IPS-18a (cell line): ENCODE measurements at regions not wholly inside any gene's neighbourhood (a gene's known extent, or its start where the extent isn't known, plus 50 kb on each side); places are given as distances from the start of the nearest gene placed in this dataset.

Source experiments
- H3K27ac ChIP-seq: one replicate; pipeline ENCODE4 v1.5.1; 2013; ENCODE audit warnings: low read length
- H3K27me3 ChIP-seq: one replicate; pipeline ENCODE4 v1.6.1; 2013; ENCODE audit warnings: mild to moderate bottlenecking, low read length; ENCODE audit not compliant: control insufficient read depth, insufficient read depth
- H3K36me3 ChIP-seq: one replicate; pipeline ENCODE4 v1.6.1; 2013; ENCODE audit warnings: low read depth, low read length; ENCODE audit not compliant: control insufficient read depth
- H3K4me1 ChIP-seq: one replicate; pipeline ENCODE4 v1.6.1; 2013; ENCODE audit warnings: low read depth, low read length; ENCODE audit not compliant: control insufficient read depth
- H3K4me3 ChIP-seq: one replicate; pipeline ENCODE4 v1.5.1; 2013; ENCODE audit warnings: low read length
- H3K9ac ChIP-seq: one replicate; pipeline ENCODE4 v1.6.1; 2013; ENCODE audit warnings: mild to moderate bottlenecking, low read length, moderate library complexity
- H3K9me3 ChIP-seq: one replicate; pipeline ENCODE4 v1.6.1; 2013; ENCODE audit warnings: low read depth, low read length; ENCODE audit not compliant: control insufficient read depth

DNA sequence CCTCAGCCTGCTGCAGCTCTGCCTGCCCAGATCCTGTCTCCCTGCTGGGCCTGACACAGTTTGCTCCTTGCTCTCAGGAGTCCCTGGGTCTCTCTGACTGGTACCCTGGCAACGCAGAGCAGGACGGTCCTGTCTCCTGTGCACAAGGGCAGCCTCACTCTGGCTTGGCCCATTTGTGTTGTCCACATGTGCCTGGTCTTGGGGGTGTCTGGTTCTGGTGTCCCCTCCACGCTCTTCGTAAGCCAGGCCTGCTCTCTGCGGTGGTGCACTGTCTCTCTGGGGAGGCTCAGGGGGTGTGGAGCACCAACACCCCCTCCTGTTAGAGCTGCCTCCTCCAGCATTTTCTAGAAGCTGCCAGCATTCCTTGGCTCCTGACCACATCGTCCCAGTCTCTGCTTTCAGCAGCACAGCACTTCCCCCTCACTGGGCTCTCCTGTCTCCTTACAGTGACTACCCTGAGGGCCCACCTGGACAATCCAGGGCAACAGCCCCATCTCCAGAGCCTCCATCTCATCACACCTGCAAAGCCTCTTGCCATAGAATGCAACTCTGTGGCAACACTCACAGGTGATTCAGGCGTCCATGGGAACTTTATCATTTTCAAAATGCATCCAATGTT lies 235.6 kb upstream of the HS6ST1 start:
- no peaks in the 10 kb centered on the region for H3K36me3 ChIP-seq
- H3K27me3 ChIP-seq = no peaks in the 10 kb centered on the region
- no peak overlapping the region for H3K9ac ChIP-seq
- H3K4me1 ChIP-seq = peaks cover 5% of the 10 kb centered on the region
- no peak overlapping the region for H3K4me3 ChIP-seq
- no peaks in the 10 kb centered on the region for H3K9me3 ChIP-seq
- no peak overlapping the region for H3K27ac ChIP-seq

DNA sequence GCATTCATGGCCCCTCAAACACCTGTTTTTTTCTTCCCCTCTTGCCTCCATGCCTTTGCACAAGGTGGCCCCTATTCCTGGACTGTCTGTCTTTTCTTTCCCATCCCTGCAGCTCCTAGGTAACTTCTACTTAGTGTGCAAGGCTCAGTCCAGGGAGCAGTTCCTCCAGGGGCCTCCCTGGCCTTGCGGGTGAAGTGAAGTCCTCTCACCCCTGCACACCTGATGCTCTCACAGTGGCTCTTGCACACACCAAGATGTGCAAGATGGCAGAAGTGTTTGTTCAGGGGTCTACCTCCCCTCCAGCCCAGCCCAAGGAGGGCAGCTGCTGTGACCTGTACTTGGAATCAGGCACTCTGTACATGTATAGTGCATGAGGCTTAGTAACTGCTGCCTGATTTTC lies 236.8 kb upstream of the HS6ST1 start:
- Histone ChIP-seq H3K27ac (no peak overlapping the region), H3K36me3 (no peaks in the 10 kb centered on the region), H3K9me3 (no peaks in the 10 kb centered on the region), H3K4me1 (no peaks in the 10 kb centered on the region), H3K9ac (no peak overlapping the region), H3K27me3 (no peaks in the 10 kb centered on the region), H3K4me3 (no peak overlapping the region)

DNA sequence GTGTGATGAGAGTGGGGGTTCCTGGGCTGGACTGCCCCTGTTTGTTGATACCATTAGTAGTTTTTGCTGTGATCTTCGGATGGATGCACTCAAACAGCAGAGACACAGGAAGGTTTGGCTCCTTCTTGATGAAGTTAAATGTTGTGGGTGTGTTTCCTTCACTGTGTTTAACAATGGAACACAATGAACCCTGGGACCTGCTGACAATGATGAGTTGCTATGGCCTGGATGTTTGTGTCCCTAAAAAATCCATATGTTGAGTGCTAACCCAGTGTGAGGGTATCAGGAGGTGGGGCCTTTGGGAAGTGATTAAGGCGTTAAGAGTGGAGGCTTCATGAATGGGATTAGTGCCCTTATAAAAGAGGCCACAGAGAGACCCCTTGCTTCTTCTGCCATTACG lies 237.4 kb upstream of the HS6ST1 start:
- Histone ChIP-seq H3K27ac (no peak overlapping the region), H3K4me1 (no peaks in the 10 kb centered on the region), H3K9ac (no peak overlapping the region), H3K9me3 (no peaks in the 10 kb centered on the region), H3K36me3 (no peaks in the 10 kb centered on the region), H3K27me3 (no peaks in the 10 kb centered on the region), H3K4me3 (no peak overlapping the region)

DNA sequence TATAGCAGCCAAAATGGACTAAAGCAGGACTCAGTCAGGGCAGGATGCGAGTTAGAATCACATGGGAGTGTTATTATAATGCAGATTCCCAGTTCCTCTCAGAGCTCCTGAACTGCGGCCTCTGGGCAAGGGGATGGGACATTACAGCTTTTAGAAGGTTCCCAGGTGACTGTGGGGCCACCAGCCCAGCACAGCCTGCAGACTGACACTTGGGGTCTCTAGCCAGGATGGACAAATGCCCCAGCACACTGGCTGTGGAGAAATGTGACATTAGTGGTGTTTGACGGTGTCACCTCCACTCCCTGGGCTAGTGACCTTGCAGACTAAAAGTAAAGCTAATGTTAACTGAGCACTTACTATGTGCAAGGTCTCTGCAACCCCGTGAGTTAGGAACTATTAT lies 238.0 kb upstream of the HS6ST1 start:
- Histone ChIP-seq H3K9me3 (no peaks in the 10 kb centered on the region), H3K4me3 (no peak overlapping the region), H3K27ac (no peak overlapping the region), H3K36me3 (no peaks in the 10 kb centered on the region), H3K4me1 (no peaks in the 10 kb centered on the region), H3K9ac (no peak overlapping the region), H3K27me3 (no peaks in the 10 kb centered on the region)

DNA sequence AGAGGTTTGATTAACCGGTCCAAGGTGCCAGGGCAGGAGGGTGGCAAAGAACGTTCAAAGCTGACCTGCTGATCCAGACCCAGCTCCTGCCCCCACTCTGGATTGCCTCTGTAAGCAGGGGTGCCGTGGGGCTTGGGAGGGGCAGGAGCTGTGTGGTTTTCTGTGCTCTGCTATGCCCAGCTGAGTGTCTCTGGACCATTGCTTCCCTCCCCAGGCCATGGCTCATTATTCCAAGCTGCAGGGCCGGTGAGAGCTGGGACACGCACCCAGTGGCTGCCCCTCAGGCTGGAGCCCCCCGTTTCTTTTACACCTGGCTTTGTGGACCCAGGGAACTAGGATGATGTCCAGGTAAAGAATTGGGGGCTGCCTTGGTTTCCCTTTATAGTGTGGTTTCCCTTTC lies 238.4 kb upstream of the HS6ST1 start:
- no peak overlapping the region for H3K9ac ChIP-seq
- H3K4me1 ChIP-seq = no peaks in the 10 kb centered on the region
- no peaks in the 10 kb centered on the region for H3K36me3 ChIP-seq
- H3K4me3 ChIP-seq = no peak overlapping the region
- no peaks in the 10 kb centered on the region for H3K27me3 ChIP-seq
- H3K27ac ChIP-seq = no peak overlapping the region
- no peaks in the 10 kb centered on the region for H3K9me3 ChIP-seq

DNA sequence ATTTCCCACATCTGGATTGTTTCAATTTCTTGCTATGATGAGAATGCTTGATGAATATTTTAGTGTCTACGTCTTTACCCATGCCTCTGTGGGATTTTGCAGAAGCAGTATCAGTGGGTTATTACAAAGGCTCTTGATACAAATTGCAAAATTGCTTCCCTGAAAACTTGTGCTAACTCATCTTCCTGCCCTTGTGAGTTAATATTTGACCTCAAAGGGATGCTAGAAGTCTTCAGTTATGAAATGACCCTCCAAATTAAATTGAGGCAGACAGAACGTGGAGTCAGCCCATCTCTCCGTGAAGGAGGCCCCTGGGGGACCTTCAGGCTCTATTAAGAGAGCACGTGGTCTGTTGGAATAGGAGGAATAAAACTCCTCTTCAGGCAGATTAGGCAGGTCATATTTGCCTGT lies 239.2 kb upstream of the HS6ST1 start:
- H3K27ac ChIP-seq = no peak overlapping the region
- no peaks in the 10 kb centered on the region for H3K9me3 ChIP-seq
- no peaks in the 10 kb centered on the region for H3K4me1 ChIP-seq
- no peaks in the 10 kb centered on the region for H3K27me3 ChIP-seq
- no peak overlapping the region for H3K4me3 ChIP-seq
- no peak overlapping the region for H3K9ac ChIP-seq
- H3K36me3 ChIP-seq = no peaks in the 10 kb centered on the region

DNA sequence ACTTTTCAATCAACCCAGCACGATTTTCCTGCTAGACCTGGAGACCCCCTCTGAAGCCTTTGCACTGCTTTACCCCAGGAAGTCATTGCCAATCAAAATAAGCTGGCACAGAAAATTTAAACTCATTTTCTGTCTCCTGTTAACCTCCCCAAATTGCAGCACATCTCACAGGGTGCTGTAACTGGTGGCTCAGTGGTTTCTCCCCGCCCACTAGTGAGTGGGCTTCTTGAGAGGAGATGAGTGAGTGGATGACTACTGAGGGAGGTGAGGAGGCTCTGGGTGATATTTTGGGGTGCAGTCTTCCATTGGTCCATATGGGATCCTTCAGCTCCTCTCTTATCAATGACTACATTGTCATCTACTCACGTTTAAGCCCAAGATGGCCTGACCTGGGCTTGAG lies 239.8 kb upstream of the HS6ST1 start:
- H3K36me3 ChIP-seq = no peaks in the 10 kb centered on the region
- H3K4me3 ChIP-seq = no peak overlapping the region
- no peaks in the 10 kb centered on the region for H3K4me1 ChIP-seq
- no peaks in the 10 kb centered on the region for H3K27me3 ChIP-seq
- no peak overlapping the region for H3K27ac ChIP-seq
- H3K9ac ChIP-seq = no peak overlapping the region
- no peaks in the 10 kb centered on the region for H3K9me3 ChIP-seq

DNA sequence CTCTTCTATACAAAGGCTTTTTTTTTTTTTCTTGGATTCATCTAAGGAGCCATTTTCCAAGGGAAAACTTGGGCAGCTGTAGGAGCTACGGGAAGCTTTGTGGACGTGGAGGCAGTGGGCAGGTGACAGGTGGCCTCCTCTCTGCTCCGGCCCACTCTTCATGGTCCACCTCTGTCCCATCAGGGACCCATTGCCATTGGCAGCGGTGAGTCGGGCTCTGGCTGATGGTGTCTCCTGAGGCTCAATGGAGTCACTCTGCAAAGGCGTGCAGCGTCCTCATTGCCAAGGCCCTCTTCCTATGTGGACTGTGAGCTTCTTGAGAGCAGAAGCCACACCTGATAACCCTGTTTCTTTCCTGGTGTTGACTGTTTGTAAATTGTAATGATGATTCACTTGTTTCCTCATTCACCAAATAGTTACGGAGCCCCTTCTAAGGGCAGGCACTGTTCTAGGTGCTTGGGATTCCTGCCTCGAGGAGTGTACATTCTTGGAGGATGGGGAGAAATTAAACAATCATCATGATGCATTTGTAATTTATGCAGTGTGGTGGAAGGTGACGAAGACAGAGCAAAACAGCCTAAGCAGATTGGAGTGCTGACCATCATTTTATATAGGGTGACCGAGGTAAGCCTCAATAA lies 240.3 kb upstream of the HS6ST1 start:
- H3K9me3 ChIP-seq = no peaks in the 10 kb centered on the region
- H3K27me3 ChIP-seq = no peaks in the 10 kb centered on the region
- no peak overlapping the region for H3K9ac ChIP-seq
- H3K36me3 ChIP-seq = no peaks in the 10 kb centered on the region
- H3K4me3 ChIP-seq = no peak overlapping the region
- H3K27ac ChIP-seq = no peak overlapping the region
- no peaks in the 10 kb centered on the region for H3K4me1 ChIP-seq

DNA sequence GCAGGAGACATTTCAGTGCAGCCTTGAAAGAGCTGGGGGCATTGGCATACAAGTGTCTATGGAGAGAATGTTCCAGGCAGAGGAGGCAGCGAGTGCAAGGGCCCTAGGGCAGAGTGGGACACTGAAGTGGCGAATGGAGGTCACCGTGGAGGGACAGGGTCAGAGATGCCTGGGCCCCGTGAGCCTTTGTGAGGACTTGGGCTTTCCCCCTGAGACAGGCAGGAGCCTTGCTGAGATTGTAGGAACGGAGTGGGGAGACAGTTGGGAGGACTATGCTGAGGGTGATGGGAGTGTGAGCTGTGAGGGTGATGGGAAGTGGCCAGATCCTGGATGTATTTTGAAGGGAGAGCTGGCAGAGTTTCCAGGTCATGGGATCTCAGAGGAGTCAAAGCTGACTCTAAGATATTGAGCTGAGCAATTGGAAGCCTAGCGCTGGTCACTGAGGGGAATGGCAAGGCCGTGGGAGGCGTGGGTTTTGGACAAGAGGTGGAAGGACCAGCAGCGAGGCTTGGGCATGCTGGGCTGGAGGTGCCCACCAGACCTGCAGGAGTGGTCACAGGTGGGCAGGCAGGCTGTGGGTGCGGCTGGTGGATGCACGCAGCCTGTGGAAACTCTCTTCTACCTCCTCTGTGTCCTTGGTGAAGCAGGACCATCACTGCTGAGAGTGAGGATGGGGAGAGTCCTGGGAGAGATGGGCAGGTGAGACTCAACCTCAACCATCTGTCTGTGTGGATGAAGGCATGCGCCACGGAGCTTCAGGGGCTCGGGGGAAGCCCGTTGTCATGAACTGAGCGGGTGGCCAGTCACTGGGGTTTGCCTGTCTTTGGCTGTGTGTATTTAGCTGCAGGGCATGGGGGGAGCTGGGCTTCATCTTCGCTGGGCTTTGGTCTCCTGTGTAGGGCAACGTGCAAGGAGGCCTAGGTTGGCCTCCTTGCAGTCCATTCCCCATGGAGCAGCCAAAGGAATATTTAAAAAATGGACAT lies 241.2 kb upstream of the HS6ST1 start:
- H3K36me3 ChIP-seq = no peaks in the 10 kb centered on the region
- no peaks in the 10 kb centered on the region for H3K27me3 ChIP-seq
- no peak overlapping the region for H3K27ac ChIP-seq
- H3K9ac ChIP-seq = no peak overlapping the region
- H3K9me3 ChIP-seq = no peaks in the 10 kb centered on the region
- no peaks in the 10 kb centered on the region for H3K4me1 ChIP-seq
- H3K4me3 ChIP-seq = no peak overlapping the region

DNA sequence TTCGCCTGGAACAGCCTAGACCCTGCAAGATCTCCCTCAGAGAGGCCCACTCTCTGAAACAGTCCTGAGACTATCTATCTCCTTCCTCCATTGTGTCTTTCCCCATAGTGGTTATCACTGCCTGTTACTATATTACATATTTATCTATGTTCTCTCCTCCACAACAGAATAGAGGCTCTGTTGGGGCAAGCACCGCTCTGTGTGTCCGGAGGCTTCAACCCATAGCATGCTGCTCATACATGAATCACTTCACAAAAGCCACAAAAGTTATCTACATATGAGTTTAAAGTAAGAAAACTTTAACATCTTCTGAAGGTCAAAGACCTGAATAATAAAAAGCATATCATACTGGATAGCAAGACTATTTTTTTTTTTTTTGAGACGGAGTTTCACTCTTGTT lies 242.1 kb upstream of the HS6ST1 start:
- Histone ChIP-seq H3K9me3 (no peaks in the 10 kb centered on the region), H3K36me3 (no peaks in the 10 kb centered on the region), H3K27me3 (no peaks in the 10 kb centered on the region), H3K27ac (no peak overlapping the region), H3K9ac (no peak overlapping the region), H3K4me1 (no peaks in the 10 kb centered on the region), H3K4me3 (no peak overlapping the region)

DNA sequence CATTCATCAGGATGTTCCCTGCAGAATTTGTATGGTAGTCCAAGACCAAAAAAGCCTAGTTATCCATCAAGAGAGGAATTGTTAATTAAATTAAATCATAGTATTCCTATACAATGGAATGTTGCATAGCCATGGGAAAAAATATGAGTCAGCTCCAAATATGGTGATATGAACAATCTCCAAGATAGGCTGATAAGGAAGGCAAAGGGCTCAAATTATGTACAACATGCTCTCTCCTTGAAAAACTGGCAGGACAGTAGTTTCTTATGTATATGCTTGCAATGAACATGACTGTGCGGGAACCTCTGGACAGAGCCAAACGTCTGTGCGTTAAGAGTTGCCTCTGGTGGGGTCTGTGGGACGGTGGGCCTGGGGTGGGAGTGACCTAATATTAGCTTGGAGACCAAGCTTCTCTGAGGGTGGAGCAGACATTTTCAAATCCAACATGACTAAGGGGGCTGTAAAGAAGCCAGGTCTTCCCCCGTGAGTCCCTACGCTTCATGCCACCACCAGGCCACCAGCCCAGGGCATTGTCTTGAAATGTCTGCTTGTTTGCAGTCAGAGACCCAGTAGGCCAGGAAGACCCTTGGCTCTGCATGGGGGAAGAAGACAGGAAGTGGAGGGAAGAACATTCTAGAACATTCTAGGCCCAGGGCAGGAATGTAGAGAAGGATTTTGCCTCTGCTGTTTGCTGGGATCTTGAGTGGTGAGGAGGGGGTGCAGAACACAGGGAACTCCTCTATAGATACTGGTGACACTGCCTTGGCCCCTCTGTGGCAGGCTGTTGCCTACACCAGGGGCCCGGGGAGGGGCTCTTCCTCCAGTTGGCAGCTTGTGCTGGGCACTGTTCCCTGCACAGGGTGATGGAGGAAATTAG lies 244.0 kb upstream of the HS6ST1 start:
- no peaks in the 10 kb centered on the region for H3K9me3 ChIP-seq
- H3K9ac ChIP-seq = no peak overlapping the region
- no peak overlapping the region for H3K27ac ChIP-seq
- H3K36me3 ChIP-seq = no peaks in the 10 kb centered on the region
- H3K4me1 ChIP-seq = no peaks in the 10 kb centered on the region
- no peaks in the 10 kb centered on the region for H3K27me3 ChIP-seq
- H3K4me3 ChIP-seq = no peak overlapping the region
